RKO (cell line): ENCODE measurements at regions not wholly inside any gene's neighbourhood (a gene's known extent, or its start where the extent isn't known, plus 50 kb on each side); places are given as distances from the start of the nearest gene placed in this dataset.
"Not testable (repeated sequence)": the region's sequence is repeated elsewhere in the genome, so short reads cannot be mapped to it uniquely, and the experiment has no call there.

Experiments used
- DNase-seq: peaks from one replicate; pipeline ENCODE4 v3.0.0-alpha.2; 2016; ENCODE audit warnings: low spot score

GRCh38 chr4:99763635-99764101, 53.0 kb upstream of the DAPP1 start:
- DNase-seq: peak; percentile 94

- no peak for DNase-seq
Measured at GRCh38 chr4:99762728-99763127, 53.9 kb upstream of the DAPP1 start.

GRCh38 chr4:99759988-99760387, 56.6 kb upstream of the DAPP1 start:
- no peak for DNase-seq

GRCh38 chr4:99759346-99759984, 57.2 kb upstream of the DAPP1 start:
- no peak for DNase-seq

- no peak for DNase-seq
Measured at GRCh38 chr4:99755223-99755944, 61.2 kb upstream of the DAPP1 start.

- DNase-seq: no peak
Measured at GRCh38 chr4:99754756-99755155, 61.9 kb upstream of the DAPP1 start.

GRCh38 chr4:99753931-99754330, 62.7 kb upstream of the DAPP1 start:
- DNase-seq: no peak

- DNase-seq: no peak
Measured at GRCh38 chr4:99749445-99750391, 66.9 kb upstream of the DAPP1 start.

- no peak for DNase-seq
Measured at GRCh38 chr4:99746443-99746842, 70.2 kb upstream of the DAPP1 start.

- no peak for DNase-seq
Measured at GRCh38 chr4:99736846-99737245, 79.2 kb upstream of the C4orf54 start.

GRCh38 chr4:99735822-99736221, 78.2 kb upstream of the C4orf54 start:
- DNase-seq: no peak

GRCh38 chr4:99734583-99735322, 77.1 kb upstream of the C4orf54 start:
- DNase-seq: no peak

- DNase-seq: not testable (repeated sequence)
Measured at GRCh38 chr4:99733455-99733854, 75.8 kb upstream of the C4orf54 start.

- no peak for DNase-seq
Measured at GRCh38 chr4:99729186-99729585, 71.6 kb upstream of the C4orf54 start.

- DNase-seq: no peak
Measured at GRCh38 chr4:99724067-99724466, 66.4 kb upstream of the C4orf54 start.

GRCh38 chr4:99723612-99724011, 66.0 kb upstream of the C4orf54 start:
- DNase-seq: peak; percentile 40

GRCh38 chr4:99722725-99723124, 65.1 kb upstream of the C4orf54 start:
- no peak for DNase-seq

GRCh38 chr4:99722006-99722405, 64.4 kb upstream of the C4orf54 start:
- no peak for DNase-seq

- DNase-seq: no peak
Measured at GRCh38 chr4:99720206-99720605, 62.6 kb upstream of the C4orf54 start.

- DNase-seq: no peak
Measured at GRCh38 chr4:99716996-99717395, 59.4 kb upstream of the C4orf54 start.

- no peak for DNase-seq
Measured at GRCh38 chr4:99715286-99715685, 57.7 kb upstream of the C4orf54 start.

GRCh38 chr4:99714179-99714578, 56.6 kb upstream of the C4orf54 start:
- no peak for DNase-seq
